Right cardiac atrium (tissue), 5 donors: ENCODE measurements at regions not wholly inside any gene's neighbourhood (a gene's known extent, or its start where the extent isn't known, plus 50 kb on each side); places are given as distances from the start of the nearest gene placed in this dataset.
"Not testable (repeated sequence)": the region's sequence is repeated elsewhere in the genome, so short reads cannot be mapped to it uniquely, and the experiment has no call there.

Source experiments
- ATAC-seq, 2 donors: fragments of 200-7000 bp; cut with Tn5 transposase; one replicate each; pipeline versions ENCODE4 v1.8.0 to v1.9.1; 2020; ENCODE audit warnings: moderate library complexity in 2 of 2, mild to moderate bottlenecking in 1 of 2
- DNase-seq, 3 donors: peaks; one replicate each; pipeline ENCODE4 v3.0.0-alpha.2; 2020
- H3K27ac ChIP-seq: one replicate; pipeline ENCODE4 v1.5.1; 2013; ENCODE audit warnings: mild to moderate bottlenecking, low read length, control low read depth, moderate library complexity
- H3K27me3 ChIP-seq: one replicate; pipeline ENCODE4 v1.6.1; 2013; ENCODE audit not compliant: control insufficient read depth, insufficient read depth
- H3K4me1 ChIP-seq: one replicate; pipeline ENCODE4 v1.6.1; 2013; ENCODE audit warnings: low read length; ENCODE audit not compliant: control insufficient read depth, insufficient read depth
- H3K4me3 ChIP-seq: one replicate; pipeline ENCODE4 v1.5.1; 2013; ENCODE audit warnings: low read length, control low read depth
- H3K9me3 ChIP-seq: one replicate; pipeline ENCODE4 v1.6.1; 2013; ENCODE audit warnings: low read length; ENCODE audit not compliant: control insufficient read depth
- WGBS: extraction: QIAGEN DNeasy Blood & Tissue Kit; methylation state at CpG from one replicate; pipeline ENCODE4 v1.1.7; 2013; 5-methylcytosine and 5-hydroxymethylcytosine counted together
- intact Hi-C, 4 donors: fragments of 100-400 bp; cut with DNase I; formaldehyde crosslinking; loops; one replicate each; pipeline versions ENCODE4 v1.11.0 to v1.14.0; 2022 to 2023
- donor health status: healthy with polysubstance abuse.
- donor health status: DM: no; HTN: yes; CAD: no.
- donor health status: DM: no; HTN: no; CAD: no.
- donor health status: DM: no; HTN: yes; CAD: no; lungs with severe emphysema.
- donor health status: DM: yes; HTN: yes; CAD: no.

GRCh38 chr13:87814403-87814802 is 143.2 kb downstream of the SLITRK5 start:
- WGBS = 48% methylated on average over 3 of the region's 3 CpGs
- Histone ChIP-seq H3K27me3 (no peaks in the 10 kb centered on the region), H3K27ac (no peak overlapping the region), H3K4me3 (no peak overlapping the region), H3K4me1 (no peaks in the 10 kb centered on the region), H3K9me3 (peaks cover 1% of the 10 kb centered on the region)
- ATAC-seq (no peak), DNase-seq (no peak)
- intact Hi-C loops = no loop called here

- Histone ChIP-seq H3K4me3 (no peak overlapping the region), H3K4me1 (no peaks in the 10 kb centered on the region), H3K9me3 (no peaks in the 10 kb centered on the region), H3K27me3 (no peaks in the 10 kb centered on the region), H3K27ac (no peak overlapping the region)
- 27% methylated on average over 1 of the region's 1 CpG for WGBS
- intact Hi-C loops = no loop called here
- ATAC-seq (no peak), DNase-seq (no peak)
These were observed 149.1 kb downstream of the SLITRK5 start for GRCh38 chr13:87820241-87820640.

- Histone ChIP-seq H3K27ac (no peak overlapping the region), H3K4me3 (no peak overlapping the region), H3K9me3 (no peaks in the 10 kb centered on the region), H3K4me1 (no peaks in the 10 kb centered on the region), H3K27me3 (no peaks in the 10 kb centered on the region)
- intact Hi-C loops = no loop called here
- ATAC-seq (no peak), DNase-seq (no peak)
- 76% methylated on average over 4 of the region's 4 CpGs for WGBS
These were observed 150.3 kb downstream of the SLITRK5 start for GRCh38 chr13:87821512-87821911.

GRCh38 chr13:87826301-87826700 is 155.1 kb downstream of the SLITRK5 start:
- H3K27ac ChIP-seq, intact Hi-C loops, DNase-seq, ATAC-seq, H3K4me3 ChIP-seq, H3K27me3 ChIP-seq, H3K4me1 ChIP-seq, H3K9me3 ChIP-seq: not testable (repeated sequence)
- 54% methylated on average over 2 of the region's 2 CpGs for WGBS

- Histone ChIP-seq H3K4me1 (no peaks in the 10 kb centered on the region), H3K27ac (no peak overlapping the region), H3K4me3 (no peak overlapping the region), H3K9me3 (no peaks in the 10 kb centered on the region), H3K27me3 (no peaks in the 10 kb centered on the region)
- ATAC-seq (no peak), DNase-seq (no peak)
- 92% methylated on average over 4 of the region's 4 CpGs for WGBS
- intact Hi-C loops = no loop called here
These were observed 156.3 kb downstream of the SLITRK5 start for GRCh38 chr13:87827479-87827878.

- Histone ChIP-seq H3K27me3 (no peaks in the 10 kb centered on the region), H3K27ac (no peak overlapping the region), H3K4me1 (no peaks in the 10 kb centered on the region), H3K4me3 (no peak overlapping the region), H3K9me3 (no peaks in the 10 kb centered on the region)
- ATAC-seq (no peak), DNase-seq (no peak)
- intact Hi-C loops = no loop called here
- 43% methylated on average over 1 of the region's 1 CpG for WGBS
These were observed 166.4 kb downstream of the SLITRK5 start for GRCh38 chr13:87837522-87837921.

GRCh38 chr13:87837946-87838345 is 166.8 kb downstream of the SLITRK5 start:
- no peaks in the 10 kb centered on the region for H3K27me3 ChIP-seq
- H3K4me1 ChIP-seq = no peaks in the 10 kb centered on the region
- H3K9me3 ChIP-seq = no peaks in the 10 kb centered on the region
- DNase-seq (no peak), ATAC-seq (no peak)
- H3K27ac ChIP-seq = no peak overlapping the region
- intact Hi-C loops = no loop called here
- no peak overlapping the region for H3K4me3 ChIP-seq
- 24% methylated on average over 1 of the region's 1 CpG for WGBS

GRCh38 chr13:87851410-87851809 is 180.2 kb downstream of the SLITRK5 start:
- DNase-seq (no peak), ATAC-seq (no peak)
- no peaks in the 10 kb centered on the region for H3K9me3 ChIP-seq
- H3K4me1 ChIP-seq = no peaks in the 10 kb centered on the region
- no peaks in the 10 kb centered on the region for H3K27me3 ChIP-seq
- WGBS = 85% methylated on average over 2 of the region's 2 CpGs
- no peak overlapping the region for H3K27ac ChIP-seq
- no peak overlapping the region for H3K4me3 ChIP-seq
- intact Hi-C loops = no loop called here

GRCh38 chr13:87855553-87855952 is 184.4 kb downstream of the SLITRK5 start:
- Histone ChIP-seq H3K4me1 (no peaks in the 10 kb centered on the region), H3K27ac (no peak overlapping the region), H3K27me3 (no peaks in the 10 kb centered on the region), H3K4me3 (no peak overlapping the region), H3K9me3 (no peaks in the 10 kb centered on the region)
- no peak for ATAC-seq
- no peak for DNase-seq
- intact Hi-C loops = no loop called here
- WGBS = 56% methylated on average over 2 of the region's 2 CpGs

- DNase-seq = no peak
- ATAC-seq = no peak
- no peaks in the 10 kb centered on the region for H3K4me1 ChIP-seq
- no peak overlapping the region for H3K4me3 ChIP-seq
- H3K27me3 ChIP-seq = no peaks in the 10 kb centered on the region
- no peaks in the 10 kb centered on the region for H3K9me3 ChIP-seq
- intact Hi-C loops = no loop called here
- WGBS = 68% methylated on average over 4 of the region's 4 CpGs
- H3K27ac ChIP-seq = no peak overlapping the region
These were observed 188.1 kb downstream of the SLITRK5 start for GRCh38 chr13:87859261-87859660.

- no peak overlapping the region for H3K4me3 ChIP-seq
- no peaks in the 10 kb centered on the region for H3K4me1 ChIP-seq
- H3K27me3 ChIP-seq = no peaks in the 10 kb centered on the region
- no peak overlapping the region for H3K27ac ChIP-seq
- ATAC-seq = no peak
- no peak for DNase-seq
- H3K9me3 ChIP-seq = no peaks in the 10 kb centered on the region
- intact Hi-C loops = no loop called here
- 67% methylated on average over 3 of the region's 3 CpGs for WGBS
These were observed 196.3 kb downstream of the SLITRK5 start for GRCh38 chr13:87867426-87867825.

- no peak for ATAC-seq
- intact Hi-C loops = no loop called here
- Histone ChIP-seq H3K27ac (no peak overlapping the region), H3K9me3 (no peaks in the 10 kb centered on the region), H3K4me1 (no peaks in the 10 kb centered on the region), H3K4me3 (no peak overlapping the region), H3K27me3 (no peaks in the 10 kb centered on the region)
- no peak for DNase-seq
- WGBS = 70% methylated on average over 2 of the region's 2 CpGs
These were observed 197.6 kb downstream of the SLITRK5 start for GRCh38 chr13:87868731-87869130.
